CD14-positive monocyte (primary cell): ENCODE measurements at regions not wholly inside any gene's neighbourhood (a gene's known extent, or its start where the extent isn't known, plus 50 kb on each side); places are given as distances from the start of the nearest gene placed in this dataset.
"Not testable (repeated sequence)": the region's sequence is repeated elsewhere in the genome, so short reads cannot be mapped to it uniquely, and the experiment has no call there.

Experiments
- DNase-seq, 3 donors: peaks; one replicate each; pipeline ENCODE4 v3.0.0-alpha.2; 2011 to 2022
- H2AFZ ChIP-seq: 2 replicates; pipeline ENCODE4 v1.6.0; 2012; ENCODE audit warnings: mild to moderate bottlenecking, low read depth, low read length, inconsistent platforms; ENCODE audit not compliant: insufficient read depth, poor library complexity, severe bottlenecking
- H3K27ac ChIP-seq, 2 donors: 1 replicate in 1 of 2; 2 replicates in 1 of 2; pipeline ENCODE4 v1.5.1; 2012 to 2013; ENCODE audit warnings: low read length in 2 of 2, control low read depth in 1 of 2, inconsistent platforms in 1 of 2, low read depth in 1 of 2, mild to moderate bottlenecking in 1 of 2
- H3K27me3 ChIP-seq, 2 donors: one replicate each; pipeline versions ENCODE4 v1.6.0 to v1.6.1; 2011 to 2013; ENCODE audit warnings: low read length in 2 of 2; ENCODE audit not compliant: control insufficient read depth in 2 of 2, insufficient read depth in 2 of 2
- H3K36me3 ChIP-seq, 2 donors: replicated peaks in 1 of 2; 1 replicate in 1 of 2; 2 replicates in 1 of 2; pipeline versions ENCODE4 v1.5.1 to v1.6.1; 2012 to 2013; ENCODE audit warnings: low read length in 2 of 2, control low read depth in 1 of 2, inconsistent platforms in 1 of 2, mild to moderate bottlenecking in 1 of 2; ENCODE audit not compliant: insufficient read depth in 2 of 2, control insufficient read depth in 1 of 2
- H3K4me1 ChIP-seq, 2 donors: 1 replicate in 1 of 2; 2 replicates in 1 of 2; pipeline versions ENCODE4 v1.5.1 to v1.6.1; 2012 to 2013; ENCODE audit warnings: low read length in 2 of 2, control low read depth in 1 of 2, inconsistent platforms in 1 of 2, mild to moderate bottlenecking in 1 of 2, moderate library complexity in 1 of 2; ENCODE audit not compliant: insufficient read depth in 2 of 2, control insufficient read depth in 1 of 2
- H3K4me2 ChIP-seq: replicated peaks from 2 replicates; pipeline ENCODE3; 2012; ENCODE audit warnings: low read length, moderate library complexity, mild to moderate bottlenecking; ENCODE audit not compliant: poor library complexity, severe bottlenecking; ENCODE audit errors: extremely low read depth
- H3K4me3 ChIP-seq, 3 experiments: fragments of 200-600 bp in 1 of 3; sonication (generic) in 1 of 3; replicated peaks in 1 of 3; 1 replicate in 2 of 3; 2 replicates in 1 of 3; pipeline ENCODE4 v1.5.1; 2011 to 2013; ENCODE audit warnings: low read length in 3 of 3, mild to moderate bottlenecking in 3 of 3, control low read depth in 2 of 3, low read depth in 2 of 3, inconsistent platforms in 1 of 3, moderate library complexity in 1 of 3
- H3K79me2 ChIP-seq: 2 replicates; pipeline ENCODE4 v1.6.0; 2012; ENCODE audit warnings: mild to moderate bottlenecking, control low read depth, inconsistent platforms, low read length, moderate library complexity; ENCODE audit not compliant: insufficient read depth
- H3K9ac ChIP-seq: 2 replicates; pipeline ENCODE4 v1.6.0; 2017; ENCODE audit warnings: low read length, mild to moderate bottlenecking; ENCODE audit not compliant: insufficient read depth, poor library complexity, severe bottlenecking
- H3K9me3 ChIP-seq, 2 donors: replicated peaks in 1 of 2; 1 replicate in 1 of 2; 2 replicates in 1 of 2; pipeline versions ENCODE4 v1.5.1 to v1.6.1; 2012 to 2013; ENCODE audit warnings: low read length in 2 of 2, control low read depth in 1 of 2; ENCODE audit not compliant: control insufficient read depth in 1 of 2, insufficient read depth in 1 of 2
- H4K20me1 ChIP-seq: 2 replicates; pipeline ENCODE4 v1.6.0; 2012; ENCODE audit warnings: mild to moderate bottlenecking, low read length, control low read depth, moderate library complexity; ENCODE audit not compliant: insufficient read depth
- H3K27ac Mint-ChIP-seq, 7 donors: one replicate each; pipeline ENCODE4 v1.8.0; 2020; ENCODE audit warnings: mild to moderate bottlenecking in 7 of 7, mixed read lengths in 7 of 7, moderate library complexity in 6 of 7, inconsistent platforms in 2 of 7
- H3K27me3 Mint-ChIP-seq, 3 donors: one replicate each; pipeline ENCODE4 v1.8.0; 2021 to 2022; ENCODE audit warnings: low read depth in 3 of 3, mild to moderate bottlenecking in 3 of 3, mixed read lengths in 3 of 3, moderate library complexity in 3 of 3, inconsistent platforms in 1 of 3
- H3K36me3 Mint-ChIP-seq, 2 donors: one replicate each; pipeline ENCODE4 v1.8.0; 2020; ENCODE audit warnings: mixed read lengths in 2 of 2, inconsistent platforms in 1 of 2, mild to moderate bottlenecking in 1 of 2
- H3K4me1 Mint-ChIP-seq: one replicate; pipeline ENCODE4 v1.8.0; 2020; ENCODE audit warnings: mild to moderate bottlenecking, mixed read lengths
- H3K4me3 Mint-ChIP-seq, 2 donors: one replicate each; pipeline ENCODE4 v1.8.0; 2020; ENCODE audit warnings: mild to moderate bottlenecking in 2 of 2, mixed read lengths in 2 of 2, moderate library complexity in 1 of 2
- H3K9me3 Mint-ChIP-seq, 7 donors: one replicate each; pipeline ENCODE4 v1.8.0; 2020 to 2022; ENCODE audit warnings: mixed read lengths in 7 of 7, mild to moderate bottlenecking in 6 of 7, moderate library complexity in 6 of 7, inconsistent platforms in 2 of 7
- WGBS: methylation state at CpG from one replicate; pipeline ENCODE4 v1.1.5; 2013; ENCODE audit warnings: missing lambda C conversion rate; ENCODE audit not compliant: insufficient coverage; 5-methylcytosine and 5-hydroxymethylcytosine counted together
- intact Hi-C, 2 donors: fragments of 100-400 bp; cut with micrococcal nuclease; formaldehyde crosslinking; loops; one replicate each; pipeline versions ENCODE4 v1.15.0 to v1.15.1; 2023
- TF ChIP-seq, protein P1 (sequence below): fragments of 200-600 bp; IDR thresholded peaks from one replicate; pipeline ENCODE4 v1.8.0; 2022; ENCODE audit warnings: antibody characterized with exemption, mild to moderate bottlenecking

DNA sequence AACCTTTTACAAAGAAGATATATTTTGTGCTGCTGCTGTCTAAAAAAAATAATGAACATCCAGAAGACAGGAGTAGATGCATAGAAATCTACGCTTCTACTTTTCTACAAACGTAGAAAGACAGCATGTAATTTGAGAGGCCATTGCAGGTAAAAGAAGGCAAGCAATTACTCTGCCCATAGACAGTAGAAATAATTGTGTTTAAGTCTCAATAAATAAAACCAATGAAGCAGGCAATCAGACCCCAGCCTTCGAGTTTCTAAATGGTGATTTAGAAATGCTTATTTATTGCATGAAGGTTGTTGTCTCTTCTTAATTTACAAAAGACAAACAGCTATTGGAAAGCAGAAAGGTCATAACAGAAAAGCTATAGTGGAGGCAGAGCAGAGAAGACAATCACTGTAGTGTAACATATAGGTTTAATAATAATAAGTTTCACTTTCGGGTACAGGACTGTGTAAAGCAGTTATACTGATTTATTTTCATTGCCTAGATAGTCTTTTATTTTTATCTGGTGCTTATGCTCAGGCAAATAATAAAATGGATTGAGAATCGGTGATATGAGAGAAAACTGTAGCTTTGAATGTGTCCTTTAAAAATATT is 123.0 kb upstream of the TACR3 start:
- DNase-seq, result no peak
- no peak overlapping the region for H3K4me2 ChIP-seq
- Mint-ChIP-seq H3K27me3 (no peaks in the 10 kb centered on the region), H3K4me3 (no peak overlapping the region), H3K27ac (no peak overlapping the region), H3K4me1 (no peaks in the 10 kb centered on the region), H3K36me3 (no peaks in the 10 kb centered on the region), H3K9me3 (peaks cover 0 to 10% (median 2%) of the 10 kb centered on the region in 7 donors)
- TF ChIP-seq, protein P1, sequence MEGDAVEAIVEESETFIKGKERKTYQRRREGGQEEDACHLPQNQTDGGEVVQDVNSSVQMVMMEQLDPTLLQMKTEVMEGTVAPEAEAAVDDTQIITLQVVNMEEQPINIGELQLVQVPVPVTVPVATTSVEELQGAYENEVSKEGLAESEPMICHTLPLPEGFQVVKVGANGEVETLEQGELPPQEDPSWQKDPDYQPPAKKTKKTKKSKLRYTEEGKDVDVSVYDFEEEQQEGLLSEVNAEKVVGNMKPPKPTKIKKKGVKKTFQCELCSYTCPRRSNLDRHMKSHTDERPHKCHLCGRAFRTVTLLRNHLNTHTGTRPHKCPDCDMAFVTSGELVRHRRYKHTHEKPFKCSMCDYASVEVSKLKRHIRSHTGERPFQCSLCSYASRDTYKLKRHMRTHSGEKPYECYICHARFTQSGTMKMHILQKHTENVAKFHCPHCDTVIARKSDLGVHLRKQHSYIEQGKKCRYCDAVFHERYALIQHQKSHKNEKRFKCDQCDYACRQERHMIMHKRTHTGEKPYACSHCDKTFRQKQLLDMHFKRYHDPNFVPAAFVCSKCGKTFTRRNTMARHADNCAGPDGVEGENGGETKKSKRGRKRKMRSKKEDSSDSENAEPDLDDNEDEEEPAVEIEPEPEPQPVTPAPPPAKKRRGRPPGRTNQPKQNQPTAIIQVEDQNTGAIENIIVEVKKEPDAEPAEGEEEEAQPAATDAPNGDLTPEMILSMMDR, result no peak
- H3K4me1 ChIP-seq, result no peaks in the 10 kb centered on the region
- H3K27ac ChIP-seq, result no peak overlapping the region
- WGBS, result no CpG with 5 or more reads among the region's 5 CpGs
- no peak overlapping the region for H3K9ac ChIP-seq
- no peaks in the 10 kb centered on the region for H3K27me3 ChIP-seq
- H3K36me3 ChIP-seq, result no peaks in the 10 kb centered on the region
- H3K9me3 ChIP-seq, result no peaks in the 10 kb centered on the region
- H4K20me1 ChIP-seq, result no peaks in the 10 kb centered on the region
- no peaks in the 10 kb centered on the region for H3K79me2 ChIP-seq
- intact Hi-C loops, result no loop called here
- H3K4me3 ChIP-seq, result no peak overlapping the region
- H2AFZ ChIP-seq, result no peak overlapping the region

DNA sequence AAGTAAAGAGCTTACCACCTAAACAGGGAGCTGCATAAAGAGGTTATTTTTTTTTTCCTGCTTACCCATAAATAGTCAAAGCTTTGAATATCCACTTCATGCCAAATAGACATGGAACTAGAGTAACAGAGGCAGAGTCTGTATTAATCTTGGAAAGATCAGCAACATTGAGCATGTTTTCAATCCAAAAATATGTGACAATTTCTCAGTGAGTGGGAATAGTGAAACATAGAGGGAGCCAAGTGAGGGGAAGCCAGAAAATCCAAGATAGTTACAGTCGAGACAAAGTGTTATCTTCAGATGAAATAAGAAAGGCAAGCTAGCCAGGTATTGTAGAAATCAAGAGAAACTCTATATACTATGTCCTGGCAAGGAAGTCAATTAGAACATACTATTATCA is 122.3 kb upstream of the TACR3 start:
- intact Hi-C loops, result no loop called here
- H3K4me1 Mint-ChIP-seq, result no peaks in the 10 kb centered on the region

DNA sequence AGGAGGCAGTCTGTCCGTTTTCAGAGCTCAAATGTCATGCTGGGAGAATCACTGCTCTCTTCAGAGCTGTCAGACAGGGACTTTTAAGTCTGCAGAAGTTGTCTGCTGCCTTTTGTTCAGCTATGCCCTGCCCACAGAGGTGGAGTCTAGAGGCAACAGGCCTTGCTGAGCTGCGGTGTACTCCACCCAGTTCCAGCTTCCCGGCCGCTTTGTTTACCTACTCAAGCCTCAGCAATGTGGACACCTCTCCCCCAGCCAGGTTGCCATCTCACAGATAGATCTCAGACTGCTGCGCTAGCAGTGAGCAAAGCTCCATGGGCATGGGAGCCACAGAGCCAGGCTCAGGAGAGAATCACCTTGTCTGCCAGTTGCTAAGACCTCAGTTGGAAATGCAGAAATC is 90.5 kb upstream of the TACR3 start:
- H3K9me3 ChIP-seq, H3K36me3 Mint-ChIP-seq, H3K4me1 ChIP-seq, H3K79me2 ChIP-seq, H3K27me3 ChIP-seq, DNase-seq, intact Hi-C loops, H4K20me1 ChIP-seq, H3K27ac ChIP-seq, H2AFZ ChIP-seq, H3K27ac Mint-ChIP-seq, H3K4me1 Mint-ChIP-seq, H3K4me2 ChIP-seq, H3K9ac ChIP-seq, H3K4me3 Mint-ChIP-seq, H3K4me3 ChIP-seq, H3K27me3 Mint-ChIP-seq, H3K36me3 ChIP-seq: not testable (repeated sequence)
- WGBS, result 69% methylated on average over 5 of the region's 5 CpGs
- H3K9me3 Mint-ChIP-seq, result peaks cover 0 to 11% (median 8%) of the 10 kb centered on the region in 7 donors

More for the DNA sequence above, 122.3 kb upstream of the TACR3 start:
- Histone ChIP-seq H3K9me3 (no peaks in the 10 kb centered on the region), H3K27ac (no peak overlapping the region), H3K9ac (no peak overlapping the region), H3K4me1 (no peaks in the 10 kb centered on the region), H3K4me2 (no peak overlapping the region), H2AFZ (no peak overlapping the region), H3K79me2 (no peaks in the 10 kb centered on the region), H3K36me3 (no peaks in the 10 kb centered on the region), H3K4me3 (no peak overlapping the region), H3K27me3 (no peaks in the 10 kb centered on the region), H4K20me1 (no peaks in the 10 kb centered on the region)
- Mint-ChIP-seq H3K27ac (no peak overlapping the region), H3K27me3 (no peaks in the 10 kb centered on the region), H3K4me3 (no peak overlapping the region), H3K9me3 (peaks cover 0 to 10% (median 2%) of the 10 kb centered on the region in 7 donors), H3K36me3 (no peaks in the 10 kb centered on the region)
- TF ChIP-seq, protein P1, result no peak
- DNase-seq, result no peak
- no CpG with 5 or more reads among the region's 1 CpG for WGBS
